H4 (cell line): ENCODE measurements at regions not wholly inside any gene's neighbourhood (a gene's known extent, or its start where the extent isn't known, plus 50 kb on each side); places are given as distances from the start of the nearest gene placed in this dataset.
"Not testable (repeated sequence)": the region's sequence is repeated elsewhere in the genome, so short reads cannot be mapped to it uniquely, and the experiment has no call there.

Source experiments
- DNase-seq: peaks from one replicate; pipeline ENCODE4 v3.0.0-alpha.2; 2015; ENCODE audit warnings: low spot score

DNA sequence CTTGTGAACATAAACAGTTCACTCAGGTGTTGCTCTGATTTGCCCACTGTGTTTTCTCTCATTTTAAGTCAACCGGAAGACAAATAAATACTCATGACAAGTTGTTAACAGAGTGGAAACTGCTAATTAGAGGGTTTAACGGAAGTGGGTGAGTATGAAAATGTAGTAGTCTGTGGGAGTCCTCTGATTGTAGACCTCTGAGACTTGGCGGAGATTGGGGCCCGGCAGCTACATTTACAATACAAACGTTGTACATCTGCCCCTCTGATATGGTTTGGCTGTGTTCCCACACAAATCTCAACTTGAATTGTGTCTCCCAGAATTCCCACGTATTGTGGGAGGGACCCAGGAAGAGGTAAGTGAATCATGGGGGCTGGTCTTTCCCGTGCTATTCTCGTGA lies 107.3 kb upstream of the FAM98A start:
- no peak for DNase-seq

DNA sequence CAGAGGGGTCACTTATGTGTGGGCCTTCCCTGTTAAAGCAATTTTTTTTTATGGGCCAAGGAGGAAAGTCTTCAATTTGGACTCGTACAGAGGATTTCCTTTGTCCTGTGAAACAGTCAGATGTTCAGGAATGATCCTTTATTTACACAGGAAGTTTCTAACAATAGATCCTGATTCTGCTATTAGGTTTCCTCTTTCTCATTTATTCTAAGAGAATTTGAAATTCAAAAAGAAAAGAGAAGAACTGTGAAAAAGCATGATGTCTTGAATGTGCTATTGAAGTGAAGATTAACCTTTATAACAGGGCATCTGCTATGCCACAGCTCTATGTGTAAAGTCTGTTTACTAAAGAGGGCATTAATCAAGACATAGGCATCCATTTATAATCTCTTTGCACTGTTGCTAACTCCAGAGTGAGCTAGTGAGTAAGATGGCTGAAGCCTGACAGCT lies 105.3 kb upstream of the FAM98A start:
- no peak for DNase-seq

GRCh38 chr2:33696234-33696633 lies 97.1 kb upstream of the FAM98A start:
- no peak for DNase-seq

- DNase-seq: no peak
Observed at GRCh38 chr2:33694904-33695303, 95.8 kb upstream of the FAM98A start.

DNA sequence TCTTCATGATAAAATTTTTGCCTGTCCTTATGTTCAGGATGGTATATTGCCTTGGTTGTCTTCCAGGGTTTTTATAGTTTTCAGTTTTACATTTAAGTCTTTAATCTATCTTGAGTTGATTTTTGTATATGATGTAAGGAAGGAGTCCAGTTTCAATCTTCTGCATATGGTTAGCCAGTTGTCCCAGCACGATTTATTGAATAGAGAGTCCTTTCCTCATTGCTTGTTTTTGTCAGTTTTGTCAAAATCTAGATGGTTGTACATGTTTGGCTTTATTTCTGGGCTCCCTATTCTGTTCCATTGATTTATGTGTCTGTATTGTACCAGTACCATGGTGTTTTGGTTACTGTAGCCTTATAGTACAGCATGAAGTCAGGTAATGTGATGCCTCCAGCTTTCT lies 91.6 kb upstream of the FAM98A start:
- DNase-seq: not testable (repeated sequence)

GRCh38 chr2:33681364-33681757 lies 82.3 kb upstream of the FAM98A start:
- DNase-seq: peak; percentile 2

DNA sequence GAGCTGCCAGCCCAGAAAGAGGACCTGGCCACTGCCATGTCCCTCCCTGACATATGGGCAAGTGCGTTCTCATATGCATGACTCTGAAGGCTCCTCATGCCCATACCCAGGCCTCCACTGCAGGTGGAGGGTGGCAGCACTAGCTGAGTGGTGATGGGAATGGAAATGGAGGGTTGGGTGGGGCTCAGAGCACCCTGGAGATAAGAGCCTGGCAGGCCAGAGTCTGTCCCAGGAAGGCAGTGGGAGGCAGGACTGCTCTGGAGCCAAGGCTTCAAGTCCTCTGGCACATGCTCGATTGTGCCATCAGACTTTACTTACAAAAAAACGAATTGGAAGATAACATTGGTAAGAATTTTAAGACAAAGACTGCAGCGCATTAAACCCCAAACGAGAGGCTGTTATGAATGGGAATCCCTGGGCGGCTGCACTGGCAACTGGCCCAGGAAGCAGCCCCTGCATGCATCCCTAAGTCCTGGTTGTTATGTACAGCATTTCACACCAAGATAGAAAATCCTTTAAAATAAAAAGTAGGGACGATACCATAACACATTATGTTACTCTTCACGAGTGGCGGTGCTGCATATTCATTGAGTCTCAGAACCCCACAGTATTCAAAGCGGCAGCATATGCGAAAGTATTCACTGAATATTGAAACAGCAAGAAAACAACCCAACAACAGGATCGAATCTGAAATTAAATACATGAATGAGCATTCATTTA lies 81.7 kb upstream of the FAM98A start:
- DNase-seq: no peak

DNA sequence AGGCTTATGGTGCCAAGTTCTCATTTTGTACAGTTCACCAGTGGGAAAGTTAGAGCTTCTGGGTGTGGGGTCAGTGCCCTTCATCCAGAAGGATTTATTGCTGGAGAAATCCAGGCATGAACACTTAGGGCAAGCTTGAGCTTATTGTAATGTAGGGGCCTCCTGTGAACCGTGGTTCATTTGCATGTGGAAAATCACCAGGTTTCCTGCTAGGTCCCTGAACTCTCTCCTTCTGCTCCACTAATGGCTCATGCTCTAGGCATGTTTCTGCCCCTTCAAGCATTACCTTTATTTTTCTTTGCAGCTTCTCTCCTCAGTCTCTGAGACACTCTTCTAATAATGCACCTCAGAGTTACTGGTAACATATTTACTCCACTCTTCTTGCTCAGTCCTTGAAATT lies 79.3 kb upstream of the FAM98A start:
- DNase-seq: no peak

- peak; percentile 2 for DNase-seq
Observed at GRCh38 chr2:33673937-33674336, 74.8 kb upstream of the FAM98A start.

- no peak for DNase-seq
Observed at GRCh38 chr2:33672896-33673295, 73.8 kb upstream of the FAM98A start.

- DNase-seq: no peak
Observed at GRCh38 chr2:33672389-33672788, 73.3 kb upstream of the FAM98A start.

GRCh38 chr2:33671198-33671597 lies 72.1 kb upstream of the FAM98A start:
- no peak for DNase-seq

- DNase-seq: peak; percentile 2
Observed at GRCh38 chr2:33670392-33670937, 71.4 kb upstream of the FAM98A start.

DNA sequence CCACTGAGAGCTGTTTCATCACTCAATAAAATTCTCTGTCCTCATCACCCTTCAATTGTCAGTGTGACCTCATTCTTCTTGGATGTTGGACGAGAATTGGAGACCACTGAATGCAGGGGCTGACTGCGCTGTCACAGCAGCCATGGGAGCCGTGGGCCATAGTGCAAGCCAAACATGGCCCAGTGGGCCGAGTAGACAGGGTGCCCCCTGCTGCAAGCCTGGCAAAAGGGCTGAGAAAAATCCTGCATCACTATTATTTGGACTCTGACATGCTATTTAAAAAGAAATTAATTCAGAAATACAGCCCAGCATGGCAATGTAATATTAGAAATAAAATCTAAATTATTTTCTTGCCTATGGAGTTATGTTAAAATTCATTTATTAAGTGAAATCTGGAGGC lies 67.8 kb upstream of the FAM98A start:
- DNase-seq: no peak

GRCh38 chr2:33665039-33665438 lies 65.9 kb upstream of the FAM98A start:
- no peak for DNase-seq

GRCh38 chr2:33660416-33661123 lies 61.5 kb upstream of the FAM98A start:
- DNase-seq: no peak

DNA sequence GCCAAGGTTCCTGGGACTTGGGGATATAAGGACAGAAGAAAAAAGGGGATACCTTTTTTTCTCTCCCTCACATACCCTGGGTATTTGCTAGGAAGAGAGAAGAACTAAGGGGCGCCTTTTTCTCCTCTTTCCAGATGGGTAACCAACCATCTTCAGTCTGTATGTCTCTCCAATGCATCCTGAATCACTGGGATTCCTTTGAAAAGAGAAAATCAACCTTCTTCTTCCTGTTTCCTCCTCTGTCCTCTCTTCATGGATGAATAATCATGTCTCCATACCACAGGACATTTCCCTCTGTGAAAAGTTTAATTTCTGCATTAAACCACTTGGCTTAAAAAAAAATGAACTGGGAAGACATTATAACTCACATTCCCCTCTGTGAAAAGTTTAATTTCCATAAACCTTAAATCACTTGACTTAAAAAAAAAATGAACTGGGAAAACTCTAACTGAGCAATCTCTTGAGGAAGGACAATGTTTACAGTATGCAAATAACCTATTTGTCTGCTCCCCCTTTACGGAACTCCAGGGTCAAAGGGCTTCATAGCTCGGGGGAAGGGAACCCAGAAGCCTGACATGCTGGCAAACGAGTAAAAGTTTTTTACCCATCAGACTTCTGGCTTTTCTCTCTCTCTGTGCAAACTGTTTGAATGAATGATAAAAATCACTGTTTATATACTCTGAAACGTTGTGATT lies 56.7 kb upstream of the FAM98A start:
- no peak for DNase-seq

DNA sequence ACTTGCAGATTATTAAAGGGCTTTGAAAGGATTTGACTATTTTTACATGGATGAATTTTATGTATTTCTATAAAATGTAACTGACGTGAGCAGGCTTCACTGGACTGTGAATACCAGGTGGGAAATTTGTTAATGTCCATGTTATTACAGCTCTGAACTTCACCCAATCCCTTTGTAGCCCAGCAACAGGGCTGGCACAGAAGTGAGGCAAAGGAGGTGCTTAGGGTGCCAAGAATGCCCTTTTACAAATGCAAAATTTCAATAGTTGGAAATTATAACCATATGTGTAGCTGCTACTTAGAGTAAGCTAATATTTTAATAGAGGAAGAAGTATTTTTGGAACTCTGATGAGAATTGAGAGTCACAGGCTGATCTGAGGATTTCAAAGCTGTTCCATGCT lies 53.7 kb upstream of the FAM98A start:
- DNase-seq: no peak

- no peak for DNase-seq
Observed at GRCh38 chr2:33650171-33650570, 51.1 kb upstream of the FAM98A start.
